GM18861 (cell line): ENCODE measurements at regions not wholly inside any gene's neighbourhood (a gene's known extent, or its start where the extent isn't known, plus 50 kb on each side); places are given as distances from the start of the nearest gene placed in this dataset.
"Not testable (repeated sequence)": the region's sequence is repeated elsewhere in the genome, so short reads cannot be mapped to it uniquely, and the experiment has no call there.

Experiments
- ATAC-seq: cut with Tn5 transposase; IDR thresholded peaks from one replicate; pipeline ENCODE4 v1.9.1; 2021; ENCODE audit not compliant: unreplicated experiment

DNA sequence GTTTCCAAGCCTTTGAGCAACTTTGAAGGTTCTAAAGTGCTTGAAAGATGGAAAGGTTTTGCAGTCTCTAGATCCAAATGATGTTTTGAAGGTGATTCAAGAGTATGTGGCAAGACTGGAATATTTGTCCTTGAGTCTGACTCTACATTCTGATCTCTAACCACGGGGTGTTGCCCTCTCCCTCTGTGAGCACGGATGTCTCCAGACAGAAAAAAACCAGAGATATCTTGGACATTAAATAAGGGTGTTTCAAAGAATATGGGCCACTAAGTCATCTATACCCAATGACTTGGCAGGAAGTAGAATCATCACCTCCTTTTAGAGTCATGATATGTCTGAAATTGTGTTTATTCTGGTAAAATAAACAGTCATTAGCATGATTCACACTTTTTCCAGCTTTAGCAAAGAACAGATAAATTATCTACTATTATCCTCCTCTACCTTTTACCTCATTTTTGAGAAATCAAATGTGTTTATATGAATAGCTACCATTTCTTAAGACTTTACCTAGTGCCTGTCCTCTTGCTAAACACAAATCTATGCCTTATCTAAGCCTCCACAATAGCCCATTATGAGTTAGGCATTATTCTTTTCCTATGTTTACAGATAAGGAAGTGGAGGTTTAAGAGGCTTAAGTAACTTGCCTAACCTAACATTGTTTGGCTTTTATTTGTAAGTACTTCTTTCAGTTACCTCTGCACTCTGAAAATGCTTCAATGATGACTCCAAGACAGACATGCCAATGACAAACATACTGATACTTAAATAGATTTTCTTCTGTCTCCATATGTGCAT, 384.4 kb downstream of the BMP2 start:
- ATAC-seq = no peak

- no peak for ATAC-seq
Measured at GRCh38 chr20:7155282-7155681, 387.8 kb downstream of the BMP2 start.

GRCh38 chr20:7155794-7156193, 388.3 kb downstream of the BMP2 start:
- ATAC-seq = no peak

DNA sequence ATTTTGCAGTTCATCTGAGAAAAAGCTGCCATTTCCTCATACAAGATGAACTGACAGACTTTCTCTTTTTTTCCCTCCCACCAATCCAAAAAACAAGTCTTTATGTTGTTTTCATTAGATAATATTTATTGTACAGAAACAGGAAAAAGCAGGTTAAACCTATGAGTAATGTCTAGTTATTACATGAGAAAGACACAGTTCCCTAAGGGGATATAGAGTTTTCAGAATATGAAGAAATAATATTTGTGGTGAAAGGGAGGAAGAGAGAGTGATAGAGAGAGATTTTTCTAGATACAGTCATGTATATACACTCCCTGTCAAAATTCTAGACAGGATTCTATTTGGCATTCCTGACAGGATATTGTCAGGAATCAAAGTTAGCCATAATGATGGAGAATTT, 392.4 kb downstream of the BMP2 start:
- no peak for ATAC-seq

DNA sequence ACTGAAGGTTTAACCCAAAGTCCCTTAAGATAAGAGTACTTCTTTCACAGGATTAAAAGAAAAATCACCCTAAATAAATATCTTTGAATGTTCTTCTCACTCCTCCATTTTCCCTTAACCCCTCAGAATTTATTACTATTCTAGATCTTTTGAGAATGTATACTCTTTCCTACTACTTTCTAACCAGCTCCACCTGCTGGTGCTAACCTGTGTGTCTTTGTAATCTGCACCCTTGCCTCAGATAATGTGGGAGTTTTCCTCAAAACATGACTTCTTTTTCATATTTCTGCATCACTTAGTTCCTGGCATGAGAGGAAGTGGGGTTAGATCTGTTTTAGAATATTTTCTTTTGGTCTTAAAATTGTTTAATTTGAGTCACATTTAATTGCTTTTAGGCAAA, 394.2 kb downstream of the BMP2 start:
- no peak for ATAC-seq

GRCh38 chr20:7171911-7172310, 404.4 kb downstream of the BMP2 start:
- no peak for ATAC-seq

DNA sequence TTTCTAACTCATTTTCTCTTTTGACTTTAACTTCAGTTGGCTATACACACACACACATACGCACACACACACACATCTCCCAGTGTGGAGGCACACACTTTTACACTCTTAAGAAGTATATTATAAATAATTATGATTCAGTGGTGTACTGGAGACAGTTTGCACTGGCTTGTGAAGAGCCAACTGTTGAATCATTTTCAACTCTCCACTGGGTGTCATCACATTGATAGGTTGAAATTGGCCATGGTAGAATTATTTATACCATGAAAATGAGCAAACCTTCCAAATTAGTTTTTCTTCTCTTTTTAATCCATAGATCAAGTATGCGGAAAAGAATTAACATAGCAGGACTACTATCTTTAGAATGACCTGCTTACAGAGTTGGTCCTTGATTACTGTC, 407.1 kb downstream of the BMP2 start:
- ATAC-seq = no peak

DNA sequence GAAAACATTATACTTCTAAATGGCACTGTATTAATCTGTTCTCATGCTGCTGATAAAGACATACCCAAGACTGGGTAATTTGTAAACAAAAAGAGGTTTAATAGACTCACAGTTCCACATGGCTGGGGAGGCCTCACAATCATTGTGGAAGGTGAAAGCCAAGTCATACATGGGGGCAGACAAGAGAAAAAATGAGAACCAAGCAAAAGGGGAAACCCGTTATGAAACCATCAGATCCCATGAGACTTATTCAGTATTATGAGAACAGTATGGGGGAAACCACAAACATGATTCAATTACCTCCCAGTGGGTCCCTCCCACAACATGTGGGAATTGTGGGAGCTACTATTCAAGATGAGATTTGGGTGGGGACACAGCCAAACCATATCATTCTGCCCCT, 408.3 kb downstream of the BMP2 start:
- ATAC-seq = not testable (repeated sequence)

DNA sequence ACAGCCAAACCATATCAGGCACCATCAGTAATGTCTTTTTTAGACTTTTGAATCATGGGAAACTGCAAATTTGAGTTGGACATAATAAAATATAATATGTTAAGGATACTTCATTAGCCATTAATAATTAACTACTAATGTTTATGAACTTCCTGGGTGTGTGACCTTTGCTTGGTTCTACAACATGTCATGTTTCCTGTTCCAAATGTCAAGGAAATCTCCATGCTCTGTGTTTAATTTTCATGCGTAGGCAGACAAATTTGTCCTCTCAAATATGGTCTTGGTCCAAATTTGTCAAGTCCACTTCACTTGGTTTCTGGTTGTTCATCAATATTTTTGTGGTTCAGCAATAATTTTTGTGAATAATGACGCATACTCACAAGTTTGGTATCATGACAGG, 410.5 kb downstream of the BMP2 start:
- no peak for ATAC-seq

DNA sequence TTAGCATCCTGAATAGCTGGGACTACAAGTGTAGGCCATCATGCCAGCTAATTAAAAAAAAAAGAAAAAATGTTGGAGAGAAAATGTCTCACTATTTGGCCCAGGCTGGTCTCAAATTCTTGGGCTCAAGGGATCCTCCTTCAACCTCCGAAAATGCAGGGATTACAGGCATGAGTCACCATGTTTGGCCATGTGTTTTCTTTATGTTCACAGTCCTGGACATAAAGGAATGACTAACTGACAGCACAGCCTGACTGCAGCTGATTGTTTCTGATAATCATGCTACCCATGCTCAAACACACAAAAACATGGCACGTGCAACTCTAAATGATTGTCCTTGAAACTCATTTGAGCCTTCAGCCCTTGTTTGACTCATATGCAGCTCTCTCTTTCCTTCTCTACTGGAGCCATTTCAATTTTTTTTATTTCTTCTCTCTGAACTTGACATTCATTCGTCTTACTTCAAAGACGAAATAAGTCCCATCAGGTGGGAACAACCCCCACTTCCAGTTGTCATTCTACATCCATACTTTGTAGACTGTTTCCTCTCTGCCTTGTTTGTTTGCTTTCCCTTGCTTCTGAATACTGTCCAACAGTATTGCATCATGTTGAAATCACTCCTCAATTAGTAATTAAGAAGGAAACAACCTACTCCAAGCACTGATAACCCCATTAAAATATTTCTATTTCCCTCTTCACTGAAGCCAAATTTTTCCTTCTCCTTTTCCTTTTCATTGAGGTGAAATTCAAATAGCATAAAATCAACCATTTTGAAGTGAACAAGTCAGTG, 413.0 kb downstream of the BMP2 start:
- ATAC-seq = no peak

DNA sequence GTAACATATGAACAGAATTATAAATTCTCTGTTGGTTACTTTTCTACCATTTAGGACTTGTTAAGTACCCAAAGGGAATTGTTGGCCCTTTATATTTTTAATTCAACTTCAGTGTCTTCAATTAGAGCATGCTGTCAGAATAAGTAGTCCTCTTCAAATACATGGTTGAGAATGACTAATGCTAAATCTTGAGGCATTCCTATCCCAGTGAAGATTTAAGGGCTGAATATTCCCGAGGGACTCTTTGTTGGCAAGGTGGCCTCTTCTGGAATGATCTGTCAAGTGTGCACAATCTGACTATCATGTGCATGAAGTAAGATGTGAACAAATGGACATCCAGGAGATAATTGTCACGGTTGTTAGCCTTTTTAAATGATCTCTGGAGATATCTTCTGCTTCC, 421.7 kb downstream of the BMP2 start:
- no peak for ATAC-seq

- no peak for ATAC-seq
Measured at GRCh38 chr20:7193681-7194080, 426.2 kb downstream of the BMP2 start.

- ATAC-seq = no peak
Measured at GRCh38 chr20:7195704-7196103, 428.2 kb downstream of the BMP2 start.

GRCh38 chr20:7196481-7196880, 429.0 kb downstream of the BMP2 start:
- no peak for ATAC-seq

DNA sequence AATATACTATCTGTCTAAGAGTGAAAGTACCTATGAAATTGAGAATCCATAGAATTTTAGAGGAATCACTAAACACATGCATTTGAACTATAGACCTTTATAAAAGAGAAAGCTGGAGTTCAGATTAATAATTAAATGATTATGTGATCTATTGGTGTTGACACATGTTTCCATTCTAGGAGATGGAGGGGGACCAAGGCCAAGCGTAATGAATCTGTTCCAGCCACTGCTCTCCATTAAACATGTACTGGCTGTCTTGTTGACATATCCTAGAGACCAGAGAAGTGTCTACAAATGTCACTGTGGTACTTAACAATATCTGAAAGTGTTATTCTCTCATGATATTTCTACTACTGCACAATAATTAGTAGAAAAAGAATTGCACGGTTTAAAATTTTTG, 432.4 kb downstream of the BMP2 start:
- ATAC-seq = no peak

DNA sequence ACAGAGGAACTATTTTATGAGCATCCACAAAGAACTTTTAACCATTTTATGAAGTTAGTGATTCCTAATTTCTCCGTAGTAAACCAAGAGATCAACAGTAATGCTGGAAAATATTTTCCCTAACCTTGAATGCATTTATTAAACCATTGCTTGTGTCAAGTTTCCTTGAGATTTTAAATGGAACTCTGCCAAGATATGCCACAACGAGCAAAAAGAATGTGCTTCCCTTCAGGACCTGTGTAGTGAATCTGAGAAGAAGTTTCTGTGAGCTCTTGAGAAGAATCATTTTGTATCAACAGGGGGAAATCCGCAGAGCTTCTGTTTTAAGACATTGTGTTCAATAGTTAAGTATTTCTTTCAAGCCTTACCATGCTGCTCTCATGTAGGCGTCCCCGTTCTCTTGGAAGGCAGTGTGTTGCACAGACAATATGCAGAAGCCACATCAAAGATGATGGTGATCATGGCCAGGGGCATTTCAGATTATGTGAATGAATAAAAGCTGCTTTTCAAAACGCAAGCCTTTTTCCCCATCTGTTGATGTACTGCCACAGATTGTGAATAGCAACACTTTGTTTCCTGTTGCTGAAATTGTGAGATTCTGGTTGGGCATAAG, 439.8 kb downstream of the BMP2 start:
- ATAC-seq = no peak

GRCh38 chr20:7210910-7211309, 443.4 kb downstream of the BMP2 start:
- ATAC-seq = no peak

DNA sequence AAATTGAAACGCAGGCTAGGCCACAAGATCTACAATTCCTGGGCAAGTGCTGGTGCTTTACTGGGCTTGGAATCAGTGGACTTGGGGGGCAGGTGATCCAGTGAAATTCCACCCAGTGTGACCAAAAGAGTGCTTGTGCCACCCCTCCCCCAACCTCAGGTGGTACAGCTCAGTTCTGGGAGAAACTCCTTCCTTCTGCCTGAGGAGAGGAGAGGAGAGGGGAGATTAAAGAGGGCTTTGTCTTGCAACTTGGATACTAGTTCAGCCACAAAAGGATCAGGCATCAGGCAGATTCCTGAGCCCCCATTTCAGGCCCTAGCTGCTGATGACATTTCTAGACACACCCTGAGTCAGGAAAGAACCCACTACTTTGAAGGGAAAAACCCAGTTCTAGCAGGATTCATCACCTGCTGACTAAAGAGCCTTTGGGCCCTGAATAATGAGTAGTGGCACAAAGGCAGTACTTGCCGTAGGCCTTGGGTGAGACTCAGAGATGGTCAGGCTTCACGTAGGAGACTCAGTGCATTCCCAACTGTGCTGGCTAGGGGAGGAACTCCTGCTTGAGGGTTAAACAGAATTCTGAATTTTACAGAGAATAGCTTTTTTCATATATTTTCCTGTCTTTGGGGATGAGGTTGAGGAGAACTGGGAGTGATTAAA, 446.7 kb downstream of the BMP2 start:
- ATAC-seq = no peak

GRCh38 chr20:7217606-7218005, 450.1 kb downstream of the BMP2 start:
- ATAC-seq = no peak

DNA sequence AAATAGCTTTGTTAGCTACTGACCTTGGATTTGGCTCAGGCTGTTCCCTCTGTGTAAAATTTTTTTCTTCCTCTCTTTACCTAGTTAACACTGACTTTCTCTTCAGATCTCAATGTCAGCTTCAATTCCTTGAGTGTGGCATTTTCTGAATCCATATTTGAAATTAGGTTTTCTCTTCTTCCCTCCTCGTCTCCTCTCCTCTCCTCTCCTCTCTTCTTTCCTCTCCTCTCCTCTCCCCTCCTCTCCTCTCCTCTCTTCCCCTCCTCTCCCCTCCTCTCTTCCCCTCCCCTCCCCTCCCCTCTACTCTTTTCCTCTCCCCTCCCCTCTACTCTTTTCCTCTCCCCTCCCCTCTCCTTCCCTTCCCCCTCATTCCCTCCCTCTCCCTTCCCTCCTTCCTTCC, 453.3 kb downstream of the BMP2 start:
- no peak for ATAC-seq

DNA sequence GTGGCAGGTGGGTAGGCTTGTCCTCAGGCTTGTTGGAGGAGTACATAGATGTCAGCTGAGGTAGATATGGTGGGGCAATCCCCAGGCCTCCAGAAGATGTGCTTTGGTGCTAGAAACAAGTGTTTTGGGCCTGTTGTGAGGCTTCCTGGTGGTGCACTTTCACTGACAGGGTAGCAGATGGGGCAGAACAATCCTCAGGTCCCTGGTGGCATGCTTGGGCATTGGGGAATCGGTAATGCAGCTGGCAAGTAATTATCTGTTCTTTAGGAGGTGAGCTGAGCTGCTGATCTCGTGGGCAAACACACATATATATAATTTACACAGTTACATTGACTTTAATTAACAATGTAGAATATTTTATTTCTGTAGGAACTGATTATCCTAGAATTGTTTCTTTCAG, 458.7 kb downstream of the BMP2 start:
- no peak for ATAC-seq

- ATAC-seq = peak; percentile 97
Measured at GRCh38 chr20:7231303-7231702, 463.8 kb downstream of the BMP2 start.
